K562 (cell line): ENCODE measurements at regions not wholly inside any gene's neighbourhood (a gene's known extent, or its start where the extent isn't known, plus 50 kb on each side); places are given as distances from the start of the nearest gene placed in this dataset.

ENCODE experiments used
- ATF4 ChIP-seq: fragments of 450-650 bp; formaldehyde crosslinking; IDR thresholded peaks from 2 replicates; pipeline ENCODE4 v1.4.0; 2022; ENCODE audit warnings: mild to moderate bottlenecking, moderate library complexity
- CBX1 ChIP-seq: sonication (generic); IDR thresholded peaks from 2 replicates; pipeline ENCODE4 v1.6.1; 2016; ENCODE audit warnings: antibody characterized with exemption, low read depth, mild to moderate bottlenecking
- FOXP4 ChIP-seq: sonication (generic); formaldehyde crosslinking; IDR thresholded peaks from 2 replicates; pipeline ENCODE4 v1.8.0; 2022; ENCODE audit warnings: mild to moderate bottlenecking, missing genetic modification reagents, borderline replicate concordance
- FUS ChIP-seq: fragments of 200-400 bp; formaldehyde crosslinking; optimal IDR thresholded peaks from 2 replicates; pipeline ENCODE3; 2017; ENCODE audit warnings: low read depth, low read length
- GABPB1 ChIP-seq: sonication (generic); formaldehyde crosslinking; IDR thresholded peaks from 2 replicates; pipeline ENCODE4 v1.8.0; 2022; ENCODE audit warnings: mild to moderate bottlenecking, missing genetic modification reagents
- GATAD2A ChIP-seq: fragments of 450-650 bp; IDR thresholded peaks from 2 replicates; pipeline ENCODE4 v1.6.1; 2017
- HDAC8 ChIP-seq: fragments of 450-650 bp; IDR thresholded peaks from 2 replicates; pipeline ENCODE4 v1.6.1; 2016; ENCODE audit warnings: mild to moderate bottlenecking, missing genetic modification characterization, moderate library complexity, missing compliant biosample characterization
- KAT2B ChIP-seq: IDR thresholded peaks from one replicate; pipeline ENCODE4 v1.6.1; 2012; ENCODE audit warnings: low read depth, mild to moderate bottlenecking, control low read depth, inconsistent platforms, low read length, moderate library complexity
- KDM4B ChIP-seq, 2 experiments: fragments of 450-650 bp in 1 of 2; sonication (generic) in 1 of 2; IDR thresholded peaks; 2 replicates each; pipeline ENCODE4 v1.6.1; 2016 to 2017; ENCODE audit warnings: borderline replicate concordance in 2 of 2, antibody characterized with exemption in 1 of 2, low read depth in 1 of 2, mild to moderate bottlenecking in 1 of 2
- KHSRP ChIP-seq: fragments of 450-650 bp; IDR thresholded peaks from 2 replicates; pipeline ENCODE4 v1.6.1; 2017
- MAFK ChIP-seq: IDR thresholded peaks from 2 replicates; pipeline ENCODE4 v1.6.1; 2011; ENCODE audit warnings: low read length, improper control_type of control experiment
- NCOA2 ChIP-seq, 2 experiments: fragments of 450-650 bp; IDR thresholded peaks; 2 replicates each; pipeline ENCODE4 v1.6.1; 2018; ENCODE audit warnings: mild to moderate bottlenecking in 2 of 2, moderate library complexity in 1 of 2; ENCODE audit not compliant: partially characterized antibody in 2 of 2
- NFE2L1 ChIP-seq: fragments of 450-650 bp; IDR thresholded peaks from 2 replicates; pipeline ENCODE4 v1.6.1; 2016; ENCODE audit warnings: missing genetic modification characterization, low read depth, mild to moderate bottlenecking, missing compliant biosample characterization, moderate library complexity, borderline replicate concordance
- POLR2G ChIP-seq: fragments of 200-400 bp; formaldehyde crosslinking; IDR thresholded peaks from 2 replicates; pipeline ENCODE4 v1.6.1; 2017; ENCODE audit warnings: low read depth, mild to moderate bottlenecking, antibody characterized with exemption, low read length, moderate library complexity
- POLR2H ChIP-seq: IDR thresholded peaks from 2 replicates; pipeline ENCODE4 v1.6.1; 2016; ENCODE audit warnings: missing genetic modification characterization, low read depth, mild to moderate bottlenecking, control low read depth, missing compliant biosample characterization, moderate library complexity
- RCOR1 ChIP-seq, 2 experiments: IDR thresholded peaks; 2 replicates each; pipeline ENCODE4 v1.6.1; 2012; ENCODE audit warnings: low read depth in 2 of 2, low read length in 2 of 2, borderline replicate concordance in 1 of 2, improper control_type of control experiment in 1 of 2
- RHOXF2B ChIP-seq: fragments of 250-450 bp; sonication (Bioruptor Pico); conservative IDR thresholded peaks from 2 replicates; pipeline ENCODE4 v1.5.1; 2021
- TARDBP ChIP-seq: fragments of 450-650 bp; IDR thresholded peaks from 2 replicates; pipeline ENCODE4 v1.6.1; 2016
- VEZF1 ChIP-seq: fragments of 200-800 bp; sonication (Bioruptor generic); IDR thresholded peaks from 2 replicates; pipeline ENCODE4 v1.6.1; 2017; ENCODE audit warnings: missing genetic modification characterization, missing compliant biosample characterization
- ZBTB7A ChIP-seq: IDR thresholded peaks from 2 replicates; pipeline ENCODE4 v1.6.1; 2011; ENCODE audit warnings: low read depth, mild to moderate bottlenecking, low read length, moderate library complexity, borderline replicate concordance; ENCODE audit not compliant: control insufficient read depth
- ZNF280A ChIP-seq: fragments of 450-650 bp; IDR thresholded peaks from 2 replicates; pipeline ENCODE4 v1.6.1; 2018; ENCODE audit warnings: mild to moderate bottlenecking, low read depth; ENCODE audit not compliant: partially characterized antibody
- ZZZ3 ChIP-seq: fragments of 450-650 bp; IDR thresholded peaks from 2 replicates; pipeline ENCODE4 v1.6.1; 2016; ENCODE audit warnings: antibody characterized with exemption, mild to moderate bottlenecking, moderate library complexity

- no peak for TF ChIP-seq HDAC8
- TF ChIP-seq POLR2H (tag): peak; percentile 74; the same call in 1 of the 2 replicates
- TF ChIP-seq GATAD2A: no peak
- TF ChIP-seq VEZF1 (CRISPR knock-in tag): peak; percentile 44
- TF ChIP-seq FUS: no peak
- 0 out of 4 replicates have a peak, but pooled peaks of 1 of the 2 experiments have one; percentile 19 for TF ChIP-seq RCOR1 (IDR thresholded peaks at IDR 0.05; ENCODE audit: borderline replicate concordance in 1 of 2, low read depth in 2 of 2, low read length in 2 of 2)
- peak; percentile 35; the same call in 1 of the 2 replicates for TF ChIP-seq ZBTB7A
- TF ChIP-seq ZNF280A: no peak
- TF ChIP-seq MAFK: no peak
- TF ChIP-seq FOXP4: no peak
- TF ChIP-seq ZZZ3: no peak
- TF ChIP-seq KAT2B: no peak
- TF ChIP-seq NCOA2 (IDR thresholded peaks at IDR 0.05; ENCODE audit: partially characterized antibody in 2 of 2): no peak
- TF ChIP-seq CBX1: no peak
- no peak for TF ChIP-seq KDM4B (IDR thresholded peaks at IDR 0.05; ENCODE audit: borderline replicate concordance in 2 of 2, low read depth in 1 of 2)
- TF ChIP-seq GABPB1 (CRISPR knock-in tag): peak; percentile 74
- no peak for TF ChIP-seq NFE2L1 (tag)
- TF ChIP-seq TARDBP: no peak
- no peak for TF ChIP-seq KHSRP
- no peak for TF ChIP-seq RHOXF2B
- TF ChIP-seq POLR2G: 0 out of 2 replicates have a peak, but pooled peaks have one; percentile 41
- peak; percentile 78 for TF ChIP-seq ATF4 (CRISPR knock-in tag)
Observed at GRCh38 chrX:40262157-40263013, 164.6 kb upstream of the BCOR start (continued).
